HL-60/S4 (cell line): ENCODE measurements at regions not wholly inside any gene's neighbourhood (a gene's known extent, or its start where the extent isn't known, plus 50 kb on each side); places are given as distances from the start of the nearest gene placed in this dataset.
"Not testable (repeated sequence)": the region's sequence is repeated elsewhere in the genome, so short reads cannot be mapped to it uniquely, and the experiment has no call there.

Source experiments
- in situ Hi-C: fragments of 300-500 bp; cut with MboI; formaldehyde crosslinking; loops from 2 replicates; pipeline ENCODE4 v1.14.3; 2022; ENCODE audit warnings: low sequenced_read_pairs

DNA sequence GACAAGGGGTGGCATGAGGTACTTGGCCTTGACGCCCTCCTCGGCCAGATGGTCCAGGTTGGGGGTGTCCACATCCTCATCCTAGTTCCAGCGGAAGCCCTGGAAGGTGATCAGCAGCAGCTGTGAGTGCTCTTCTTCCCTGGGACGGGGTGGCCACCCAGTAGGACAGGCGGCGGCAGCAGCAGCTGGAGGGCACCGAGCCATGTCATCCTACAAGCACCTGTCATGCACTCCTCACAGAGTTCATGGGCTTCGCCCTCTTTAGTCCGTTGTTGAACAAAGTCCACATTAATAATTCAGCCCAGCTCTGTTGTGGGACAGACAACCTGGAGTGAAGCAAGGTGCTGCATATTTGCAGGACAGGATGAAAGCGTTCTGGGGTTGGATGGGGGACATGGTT is 153.4 kb upstream of the CCZ1B start:
- in situ Hi-C loops, result not testable (repeated sequence)

DNA sequence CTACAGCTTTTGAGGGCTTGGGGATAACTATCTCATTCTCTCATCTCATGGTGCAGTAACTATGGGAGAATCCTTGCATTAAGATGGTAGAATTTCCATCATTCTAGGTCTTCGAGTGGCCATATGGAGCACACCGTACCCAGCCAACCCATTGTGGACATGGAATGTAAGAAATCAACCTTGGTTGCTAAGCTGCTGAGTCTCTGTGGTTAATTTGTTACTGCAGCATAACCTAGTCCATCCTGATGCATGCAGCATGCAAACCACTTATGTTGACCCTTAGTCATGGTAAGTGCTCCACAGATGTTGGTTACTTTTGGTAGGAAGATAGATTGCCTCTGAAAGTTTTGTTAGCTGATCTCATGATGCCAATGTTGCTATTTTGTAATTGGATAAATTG is 156.3 kb upstream of the CCZ1B start:
- in situ Hi-C loops, result not testable (repeated sequence)

DNA sequence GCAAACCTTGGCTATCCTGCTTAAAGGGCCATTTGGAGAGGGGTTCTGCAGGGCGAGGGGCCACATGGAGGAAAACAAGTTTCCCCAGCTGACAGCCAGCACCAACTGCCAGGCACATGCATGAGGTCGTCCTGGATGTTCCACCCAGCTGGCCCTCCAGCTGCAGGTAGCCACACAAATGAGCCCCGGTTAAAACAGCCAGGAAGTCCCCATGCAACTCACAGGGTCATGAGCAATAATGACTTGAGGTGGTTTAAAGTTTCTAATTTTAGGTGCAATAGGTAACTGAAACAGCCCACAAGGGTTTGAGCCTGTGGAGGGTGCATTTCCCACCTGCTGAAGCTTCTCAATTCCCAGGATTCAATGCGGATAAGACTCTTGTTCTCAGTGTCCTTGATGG is 160.8 kb upstream of the CCZ1B start:
- in situ Hi-C loops, result not testable (repeated sequence)

DNA sequence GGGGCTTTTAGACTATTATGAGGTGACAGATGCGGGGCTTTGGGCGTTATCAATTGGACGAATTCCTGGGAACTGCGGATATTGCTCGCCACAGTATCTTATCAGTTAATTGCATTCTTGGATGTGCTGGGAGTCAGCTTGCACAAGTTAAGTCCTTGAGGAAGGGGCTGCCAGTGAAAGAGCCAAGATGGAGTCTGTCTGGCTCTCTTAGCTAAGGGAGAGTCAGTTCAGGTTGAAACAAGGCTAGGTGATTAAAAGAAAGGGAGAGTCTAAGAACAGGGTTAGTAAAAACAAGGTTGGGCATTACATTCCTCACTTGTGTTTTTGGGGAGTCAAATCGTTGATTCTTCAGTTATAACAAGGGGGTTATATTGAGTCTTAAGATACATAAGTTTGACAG is 162.5 kb upstream of the CCZ1B start:
- in situ Hi-C loops, result not testable (repeated sequence)

DNA sequence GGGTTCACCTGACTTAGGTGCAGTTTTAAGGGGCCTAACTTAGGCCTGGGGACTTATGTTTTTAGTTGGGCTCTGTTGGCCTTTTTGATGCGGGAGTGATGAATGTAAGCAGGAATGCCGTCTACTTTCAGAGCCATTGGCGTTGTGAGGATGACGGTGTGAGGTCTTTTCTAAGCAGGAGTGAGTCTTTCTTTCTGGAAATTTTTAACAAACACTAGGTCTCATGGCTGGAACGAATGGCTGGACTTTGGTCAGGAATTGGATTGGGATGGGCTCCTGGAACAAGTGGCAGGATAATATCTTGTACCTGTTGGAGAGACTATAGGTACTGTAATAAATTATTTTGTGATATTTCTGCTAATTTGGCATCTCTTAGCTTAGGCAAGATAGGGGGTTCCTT is 163.9 kb upstream of the CCZ1B start:
- in situ Hi-C loops, result not testable (repeated sequence)

DNA sequence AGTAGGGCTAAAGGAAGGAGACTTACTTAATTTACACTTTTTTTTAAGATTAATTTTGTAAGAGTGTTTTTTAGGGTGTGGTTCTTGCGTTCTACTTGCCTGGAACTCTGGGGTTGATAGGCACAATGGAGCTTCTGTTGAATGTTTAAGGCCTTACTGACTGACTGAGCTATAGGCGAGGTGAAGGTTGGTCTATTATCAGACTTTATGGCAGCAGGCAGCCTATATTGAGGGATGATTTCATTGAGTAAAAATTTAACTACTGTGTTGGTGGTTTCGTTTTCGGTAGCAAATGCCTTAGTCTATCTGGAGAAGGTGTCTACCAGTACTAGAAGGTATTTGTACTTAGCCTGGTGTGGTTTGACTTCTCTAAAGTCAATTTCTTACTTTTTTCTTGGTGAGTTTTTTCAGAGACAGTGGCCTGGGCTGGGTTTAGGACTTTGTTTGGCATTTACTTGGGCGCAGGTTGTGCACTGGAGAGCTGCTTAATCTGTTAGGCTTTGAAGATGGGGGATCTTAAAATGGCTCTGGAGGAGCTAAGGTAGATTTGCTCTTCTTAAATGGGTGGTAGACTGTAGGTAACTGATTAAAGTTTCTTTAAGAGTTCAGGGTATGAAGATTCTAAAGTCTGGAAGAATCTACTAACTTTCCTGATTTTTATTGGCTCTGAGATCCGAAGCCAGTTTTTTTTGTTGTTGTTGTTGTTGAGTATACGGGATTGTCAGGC is 164.5 kb upstream of the CCZ1B start:
- in situ Hi-C loops, result not testable (repeated sequence)

DNA sequence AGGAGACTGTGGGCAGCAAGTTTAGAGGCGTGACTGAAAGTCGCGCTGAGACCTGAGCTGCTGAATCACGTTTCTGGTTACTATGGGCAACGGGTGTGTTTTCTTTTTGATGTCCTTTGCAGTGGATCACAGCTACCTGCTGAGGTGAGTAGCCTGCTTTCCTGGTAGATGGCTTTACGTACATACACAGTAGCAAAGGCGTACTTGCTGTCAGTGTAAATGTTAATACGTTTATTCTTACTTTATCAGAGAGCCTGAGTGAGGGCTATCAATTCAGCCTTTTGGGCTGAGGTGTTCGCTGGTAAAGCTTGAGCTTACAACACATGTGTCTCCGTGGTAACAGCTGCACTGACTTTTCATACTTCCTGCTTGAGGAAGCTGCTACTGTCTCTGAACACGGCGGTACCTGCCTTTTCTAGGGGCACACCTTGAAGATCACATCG is 165.1 kb upstream of the CCZ1B start:
- in situ Hi-C loops, result not testable (repeated sequence)

DNA sequence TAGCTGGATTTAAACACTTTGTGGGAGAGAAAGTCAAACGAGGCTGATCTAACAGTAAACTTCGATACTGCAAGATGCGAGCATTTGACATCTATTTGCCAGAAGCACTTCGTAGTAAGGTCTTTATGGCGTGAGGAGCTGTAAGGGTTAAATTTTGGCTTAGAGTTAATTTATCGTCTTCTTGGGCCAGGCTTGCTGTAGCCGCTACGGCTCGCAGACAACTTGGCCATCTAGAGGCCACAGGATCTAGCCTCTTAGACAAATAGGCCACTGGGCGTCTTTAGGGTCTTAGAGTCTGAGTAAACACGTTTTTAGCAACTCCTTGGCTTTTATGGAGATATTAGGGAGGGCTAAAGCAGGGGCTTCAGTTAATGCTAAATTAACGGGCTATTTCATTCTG is 165.6 kb upstream of the CCZ1B start:
- in situ Hi-C loops, result not testable (repeated sequence)

DNA sequence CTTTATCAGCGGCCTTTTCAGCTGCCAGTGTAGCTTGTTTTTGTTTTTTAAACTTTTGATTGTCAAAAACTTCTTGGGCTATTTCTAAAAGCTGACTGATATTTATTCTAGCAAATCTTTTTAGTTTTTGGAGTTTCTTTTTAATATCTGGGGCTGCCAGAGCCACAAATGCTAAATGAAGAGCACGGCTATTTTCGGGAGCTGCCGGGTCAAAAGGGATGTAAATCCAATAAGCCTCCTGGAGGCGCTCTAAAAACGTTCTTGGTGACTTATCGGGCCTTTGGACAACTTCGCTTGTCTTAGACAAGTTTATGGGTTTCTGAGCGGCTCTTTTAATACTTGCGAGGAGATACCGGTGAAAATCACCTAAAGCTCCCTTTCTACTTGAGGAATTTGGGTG is 166.1 kb upstream of the CCZ1B start:
- in situ Hi-C loops, result not testable (repeated sequence)

DNA sequence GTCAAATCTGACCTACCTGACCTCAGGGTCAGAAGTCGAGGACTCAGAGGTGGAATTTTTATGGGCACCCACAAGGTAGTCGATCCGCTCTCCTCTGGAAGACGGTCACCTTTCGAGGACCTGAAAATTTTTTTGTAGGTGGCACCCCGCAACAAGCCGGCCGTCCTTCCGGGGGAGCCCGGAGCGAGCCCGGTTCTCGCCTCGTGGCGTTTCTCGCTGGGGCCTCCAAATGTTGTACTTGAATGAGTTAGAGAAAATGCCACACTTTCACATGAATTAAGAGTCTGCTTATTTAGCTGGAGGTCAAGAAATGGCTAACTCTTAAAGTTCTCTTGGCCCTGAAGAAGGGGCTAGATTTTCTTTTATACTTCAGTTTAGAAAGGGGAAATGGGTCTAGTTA is 169.0 kb upstream of the CCZ1B start:
- in situ Hi-C loops, result not testable (repeated sequence)

DNA sequence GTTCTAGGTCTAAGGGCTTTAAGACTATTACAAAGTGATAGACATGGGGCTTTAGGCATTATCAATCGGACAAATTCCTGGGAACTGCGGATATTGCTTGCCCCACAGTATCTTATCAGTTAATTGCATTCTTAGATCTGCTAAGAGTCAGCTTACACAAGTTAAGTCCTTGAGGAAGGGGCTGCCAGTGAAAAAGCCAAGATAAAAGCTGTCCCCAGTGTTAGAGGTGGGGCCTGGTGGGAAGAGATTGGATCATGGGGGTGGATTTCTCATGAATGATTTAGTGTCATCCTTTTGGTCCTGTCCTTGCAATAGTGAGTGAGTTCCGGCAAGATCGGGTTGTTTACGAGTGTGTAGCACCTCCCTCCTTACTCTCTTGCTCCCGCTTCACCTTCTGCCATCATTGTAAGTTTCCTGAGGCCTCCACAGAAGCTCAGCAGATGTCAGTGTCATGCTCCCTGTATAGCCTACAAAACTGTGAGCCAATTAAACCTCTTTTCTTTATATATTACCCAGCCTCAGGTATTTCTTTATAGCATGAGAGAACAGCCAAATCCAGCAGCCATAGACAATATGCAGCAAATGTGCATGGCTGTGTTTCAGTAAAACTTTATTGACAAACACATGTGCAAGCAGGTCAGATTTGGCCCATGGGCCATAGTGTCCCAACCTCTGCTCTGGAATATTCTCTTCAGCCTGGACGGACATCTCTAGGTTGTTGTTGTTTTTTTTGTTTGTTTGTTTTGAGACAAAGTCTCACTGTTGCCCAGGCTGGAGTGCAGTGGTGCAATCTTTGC is 169.6 kb upstream of the CCZ1B start:
- in situ Hi-C loops, result not testable (repeated sequence)

DNA sequence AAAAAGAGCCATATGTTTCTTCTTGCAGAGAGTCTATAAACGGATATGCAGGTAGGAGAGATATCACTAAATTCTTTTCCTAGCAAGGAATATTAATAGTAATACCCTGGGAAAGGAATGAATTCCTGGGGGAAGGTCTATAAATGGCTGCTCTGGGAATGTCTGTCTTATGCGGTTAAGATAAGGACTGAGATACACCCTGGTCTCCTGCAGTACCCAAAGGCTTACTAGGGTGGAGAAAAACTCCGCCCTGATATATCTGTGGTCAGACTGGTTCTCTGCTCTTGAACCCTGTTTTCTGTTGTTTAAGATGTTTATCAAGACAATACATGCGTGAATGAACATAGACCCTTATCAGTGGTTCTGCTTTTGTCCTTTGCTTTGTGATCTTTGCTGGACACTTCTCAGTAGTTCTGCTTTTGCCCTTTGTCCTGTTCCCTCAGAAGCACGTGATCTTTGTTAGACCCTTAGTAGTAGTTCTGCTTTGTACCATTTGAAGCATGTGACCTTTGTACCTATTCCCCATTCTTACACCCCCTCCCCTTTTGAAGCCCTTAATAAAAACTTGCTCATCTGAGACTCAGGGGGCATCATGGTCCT is 173.1 kb upstream of the CCZ1B start:
- in situ Hi-C loops, result not testable (repeated sequence)

DNA sequence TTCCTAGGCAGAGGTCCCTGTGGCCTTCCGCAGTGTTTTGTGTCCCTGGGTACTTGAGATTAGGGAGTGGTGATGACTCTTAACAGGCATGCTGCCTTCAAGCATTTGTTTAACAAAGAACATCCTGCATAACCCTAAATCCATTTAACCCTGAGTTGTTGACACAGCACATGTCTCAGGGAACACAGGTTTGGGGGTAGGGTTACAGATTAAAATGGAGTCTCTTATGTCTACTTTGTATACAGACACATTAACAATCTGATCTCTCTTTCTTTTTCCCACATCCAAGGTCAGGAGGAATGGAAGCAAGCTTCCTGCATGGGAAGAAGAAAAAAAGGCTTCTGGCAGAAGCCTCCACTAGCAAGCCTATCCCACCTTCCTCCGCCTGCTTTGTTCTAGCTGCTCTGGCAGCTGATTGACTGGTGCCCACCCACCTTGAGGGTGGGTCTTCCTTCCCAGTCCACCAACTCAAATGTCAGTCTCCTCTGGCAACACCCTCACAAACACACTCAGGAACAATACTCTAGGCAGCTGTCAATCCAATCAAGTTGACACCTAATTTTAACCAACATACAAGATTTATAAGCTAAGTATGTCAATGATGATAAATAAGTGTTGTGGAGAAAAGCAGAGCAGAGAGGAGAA is 176.5 kb upstream of the CCZ1B start:
- in situ Hi-C loops, result no loop called here

DNA sequence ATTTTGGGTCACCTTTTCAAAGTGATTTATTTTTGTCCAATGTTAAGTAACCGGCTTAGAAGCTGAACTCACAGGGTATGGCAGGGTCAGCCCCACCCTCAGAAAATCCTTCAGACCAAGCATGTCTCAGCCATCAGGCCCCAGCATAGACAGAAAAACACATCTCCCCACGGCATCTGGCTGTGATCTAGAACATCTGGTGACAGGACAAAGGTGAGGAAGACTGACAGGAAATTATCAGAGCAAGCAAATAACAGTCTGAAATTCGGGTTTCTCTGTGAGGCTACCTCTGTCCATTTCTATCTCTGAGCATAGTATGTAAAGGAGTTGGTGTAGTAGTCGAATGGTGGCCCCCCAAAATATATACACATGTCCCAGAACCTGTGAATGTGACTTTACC is 177.0 kb upstream of the C1GALT1 start:
- in situ Hi-C loops, result no loop called here

DNA sequence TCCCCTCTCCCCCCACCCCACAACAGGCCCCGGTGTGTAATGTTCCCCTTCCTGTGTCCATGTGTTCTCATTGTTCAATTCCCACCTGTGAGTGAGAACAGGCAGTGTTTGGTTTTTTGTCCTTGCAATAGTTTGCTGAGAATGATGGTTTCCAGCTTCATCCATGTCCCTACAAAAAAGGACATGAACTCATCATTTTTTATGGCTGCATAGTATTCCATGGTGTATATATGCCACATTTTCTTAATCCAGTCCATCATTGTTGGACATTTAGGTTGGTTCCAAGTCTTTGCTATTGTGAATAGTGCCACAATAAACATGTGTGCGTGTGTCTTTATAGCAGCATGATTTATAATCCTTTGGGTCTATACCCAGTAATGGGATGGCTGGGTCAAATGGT is 176.4 kb upstream of the C1GALT1 start:
- in situ Hi-C loops, result not testable (repeated sequence)

DNA sequence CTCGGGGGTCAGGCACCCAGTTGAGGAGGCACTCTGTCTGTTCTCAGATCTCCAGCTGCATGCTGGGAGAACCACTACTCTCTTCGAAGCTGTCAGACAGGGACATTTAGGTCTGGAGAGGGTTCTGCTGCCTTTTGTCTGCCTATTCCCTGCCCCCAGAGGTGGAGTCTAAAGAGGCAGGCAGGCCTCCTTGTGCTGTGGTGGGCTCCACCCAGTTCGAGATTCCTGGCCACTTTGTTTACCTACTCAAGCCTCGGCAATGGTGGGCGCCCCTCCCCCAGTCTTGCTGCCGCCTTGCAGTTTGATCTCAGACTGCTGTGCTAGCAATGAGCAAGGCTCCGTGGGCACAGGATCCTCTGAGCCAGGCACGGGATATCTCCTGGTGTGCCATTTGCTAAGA is 171.1 kb upstream of the C1GALT1 start:
- in situ Hi-C loops, result not testable (repeated sequence)

DNA sequence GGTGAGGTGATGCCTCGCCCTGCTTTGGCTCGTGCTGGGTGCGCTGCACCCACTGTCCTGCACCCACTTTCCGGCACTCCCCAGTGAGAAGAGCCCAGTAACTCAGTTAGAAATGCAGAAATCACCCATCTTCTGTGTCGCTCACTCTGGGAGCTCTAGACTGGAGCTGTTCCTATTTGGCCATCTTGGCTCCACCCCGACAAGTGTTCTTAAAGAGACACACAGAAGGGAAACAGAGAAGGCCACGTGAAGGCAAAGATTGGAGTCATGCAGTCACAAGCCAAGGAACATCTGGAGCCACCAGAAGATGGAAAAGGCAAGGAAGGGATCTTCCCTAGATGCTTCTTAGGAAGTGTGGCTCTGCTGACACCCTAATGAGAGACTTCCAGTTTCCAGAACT is 170.6 kb upstream of the C1GALT1 start:
- in situ Hi-C loops, result not testable (repeated sequence)

DNA sequence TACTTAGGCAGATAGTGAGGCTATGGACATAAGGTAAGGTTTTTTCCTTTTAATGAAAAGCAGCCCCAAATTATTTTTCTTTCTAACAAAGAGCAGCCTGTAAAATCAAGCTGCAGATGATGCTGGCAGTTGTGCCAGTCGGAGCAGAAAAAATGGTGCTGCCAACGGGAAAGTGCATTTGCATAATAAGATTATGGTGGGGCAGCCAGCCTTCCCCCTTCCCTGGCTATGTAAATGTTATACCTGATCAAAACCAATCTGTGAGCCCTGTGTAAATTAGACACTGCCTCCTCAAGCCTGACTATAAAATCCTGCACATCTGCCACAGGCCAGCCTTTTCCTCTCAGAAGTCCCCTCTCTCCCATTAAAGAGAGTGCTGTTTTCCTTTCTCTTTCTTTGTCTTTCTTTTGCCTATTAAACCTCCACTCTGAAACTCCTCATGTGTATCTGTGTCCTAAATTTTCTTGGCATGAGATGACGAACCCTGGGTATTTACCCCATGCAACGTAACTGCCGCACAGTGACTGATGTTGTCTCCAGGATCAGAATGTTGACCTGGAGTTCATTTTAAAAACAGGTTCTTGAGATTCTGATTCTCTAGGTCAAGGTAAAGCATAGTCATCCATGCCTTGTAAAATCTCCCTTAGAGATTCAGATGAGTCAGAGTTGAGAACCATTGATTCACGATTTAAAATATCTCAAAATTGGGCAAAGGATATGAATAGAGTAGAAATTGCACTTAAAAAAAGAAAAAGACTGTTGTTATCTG is 167.3 kb upstream of the C1GALT1 start:
- in situ Hi-C loops, result no loop called here

DNA sequence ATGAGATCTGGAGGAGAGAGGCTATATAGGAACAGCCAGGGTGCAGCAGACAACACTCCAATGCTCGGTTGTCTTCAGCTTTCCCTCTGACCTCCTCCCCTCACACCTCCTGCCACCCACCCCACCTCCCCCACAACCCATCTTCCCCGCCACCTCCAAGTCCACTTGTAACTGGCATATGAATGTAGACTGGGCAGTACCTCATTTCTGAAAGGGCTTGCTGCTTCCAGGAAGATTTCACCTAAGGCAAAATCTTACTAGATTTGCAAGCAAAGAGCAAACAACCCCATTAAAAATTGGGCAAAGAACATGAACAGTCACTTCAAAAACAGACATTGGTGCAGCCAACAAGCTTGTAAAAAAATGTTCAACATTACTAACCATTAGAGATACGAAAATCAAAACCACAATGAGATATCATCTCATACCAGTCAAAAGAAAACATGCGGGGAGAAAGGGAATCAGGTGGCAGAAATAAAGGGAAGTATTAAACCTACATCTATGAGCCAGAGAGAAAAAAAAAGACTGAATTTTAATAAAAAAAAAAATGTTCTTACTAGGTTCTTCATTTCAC is 164.6 kb upstream of the C1GALT1 start:
- in situ Hi-C loops, result no loop called here

DNA sequence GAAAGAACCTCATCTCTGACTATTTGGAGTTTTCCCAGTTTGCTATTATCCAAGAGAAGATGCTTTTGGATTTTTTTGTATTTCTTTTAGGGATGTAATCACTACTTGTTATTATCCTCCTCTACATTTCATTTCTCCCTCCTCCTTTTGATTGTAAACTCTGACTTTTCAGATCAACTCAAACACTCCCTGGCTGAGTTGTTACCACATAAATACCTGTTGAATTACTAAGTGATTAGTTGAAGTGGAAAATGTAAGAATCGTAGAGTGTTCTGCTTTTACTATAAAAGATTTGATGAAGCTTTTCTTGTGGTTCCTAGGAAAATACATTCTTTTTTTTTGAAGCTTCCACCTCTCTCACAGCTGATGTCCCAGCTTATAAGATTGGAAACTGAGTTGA is 164.1 kb upstream of the C1GALT1 start:
- in situ Hi-C loops, result no loop called here
